ENCODE measurements at regions not wholly inside any gene's neighbourhood (a gene's known extent, or its start where the extent isn't known, plus 50 kb on each side); places are given as distances from the start of the nearest gene placed in this dataset.
A peak's percentile ranks its signal among the peaks of the same experiment; 100 is the strongest.
"Not testable (repeated sequence)": the region's sequence is repeated elsewhere in the genome, so short reads cannot be mapped to it uniquely, and the experiment has no call there.

- no peak for DNase-seq
Measured at GRCh38 chr12:96085475-96085874, 50.1 kb upstream of the LTA4H start.

GRCh38 chr12:96086190-96086589 lies 50.8 kb upstream of the LTA4H start:
- DNase-seq = not testable (repeated sequence)

DNA sequence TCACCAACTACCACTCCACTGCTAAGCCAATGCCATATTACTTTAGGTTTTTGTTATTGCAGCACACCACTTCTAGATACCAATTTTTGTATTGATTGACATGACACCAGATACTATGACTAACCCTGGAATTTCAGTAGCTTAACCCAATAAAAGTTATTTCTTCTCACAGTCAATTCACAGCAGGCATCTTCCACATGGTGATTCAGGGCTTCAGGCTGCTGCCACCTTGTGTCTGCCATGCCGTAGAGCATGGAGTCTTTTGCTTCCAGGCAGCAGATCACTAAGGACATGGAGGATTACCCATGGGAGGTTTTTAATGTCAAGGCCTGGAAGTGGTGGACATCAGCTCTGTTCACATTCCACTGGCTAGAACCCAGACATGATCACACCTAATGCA lies 56.4 kb upstream of the LTA4H start:
- DNase-seq = no peak

GRCh38 chr12:96093543-96094196 lies 58.3 kb upstream of the LTA4H start:
- DNase-seq = no peak

DNA sequence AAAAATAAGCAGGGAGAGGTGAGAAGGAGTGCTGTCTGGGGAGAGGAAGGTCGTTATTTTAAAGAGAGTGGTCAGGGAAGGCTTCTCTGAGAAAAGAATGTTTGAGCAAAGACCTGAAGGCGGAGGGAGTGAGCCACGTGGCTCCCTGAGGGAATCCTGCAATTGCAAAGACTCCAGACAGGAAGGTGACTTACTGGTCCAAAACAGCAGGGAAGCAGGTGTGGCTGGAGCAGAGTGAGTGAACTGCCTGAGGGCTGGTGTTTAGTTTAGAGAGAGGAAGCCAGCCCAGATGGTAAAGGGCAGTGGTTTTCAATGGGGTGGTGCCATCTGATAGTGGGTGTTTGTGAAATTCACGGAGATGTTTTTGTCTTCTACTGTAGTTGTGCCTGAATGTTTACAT lies 58.8 kb upstream of the LTA4H start:
- peak; percentile 56 for DNase-seq

DNA sequence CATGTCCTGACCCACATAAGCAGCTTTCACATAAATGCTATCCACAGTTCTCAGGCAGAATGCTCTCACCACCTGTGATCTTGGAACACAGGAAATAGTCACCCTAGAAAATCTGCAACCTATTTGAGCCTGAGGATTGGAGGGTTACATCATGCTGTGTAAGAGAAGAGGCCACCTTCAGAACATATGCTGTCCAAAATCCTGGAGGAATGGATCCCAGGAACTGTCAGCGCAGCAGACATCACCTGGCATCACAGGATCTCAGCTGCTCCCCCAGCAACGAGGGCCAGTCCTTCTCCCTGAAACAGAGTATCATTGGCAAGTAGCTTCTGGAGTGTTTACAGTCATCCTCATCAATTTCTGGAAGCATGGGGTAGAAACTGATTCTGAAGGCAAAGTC lies 63.2 kb upstream of the LTA4H start:
- DNase-seq = no peak

DNA sequence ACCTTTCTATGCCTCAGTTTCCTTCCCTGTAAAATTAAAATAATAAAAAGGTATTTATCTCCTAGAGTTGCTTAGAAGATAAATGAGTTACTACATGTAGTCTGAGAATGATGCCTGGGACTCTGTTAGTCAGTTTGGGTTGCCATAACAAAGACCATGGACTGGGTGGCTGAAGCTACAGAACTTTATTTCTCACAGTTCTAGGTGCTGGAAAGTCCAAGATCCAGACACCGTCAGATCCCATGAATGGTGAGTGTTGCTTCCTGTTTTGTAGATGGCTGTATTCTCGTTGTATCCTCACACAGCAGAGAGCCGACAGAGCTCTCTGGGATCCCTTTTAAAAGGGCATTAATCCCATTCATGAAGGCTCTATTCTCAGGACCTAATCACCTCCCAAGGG lies 64.0 kb upstream of the LTA4H start:
- DNase-seq = no peak

- DNase-seq = no peak
Measured at GRCh38 chr12:96099986-96100385, 64.6 kb upstream of the LTA4H start.

- no peak for DNase-seq
Measured at GRCh38 chr12:96101806-96102205, 66.4 kb upstream of the LTA4H start.

GRCh38 chr12:96103067-96103644 lies 67.8 kb upstream of the LTA4H start:
- DNase-seq = no peak

- peak; percentile 89 for DNase-seq
Measured at GRCh38 chr12:96104566-96104965, 69.2 kb upstream of the LTA4H start.

DNA sequence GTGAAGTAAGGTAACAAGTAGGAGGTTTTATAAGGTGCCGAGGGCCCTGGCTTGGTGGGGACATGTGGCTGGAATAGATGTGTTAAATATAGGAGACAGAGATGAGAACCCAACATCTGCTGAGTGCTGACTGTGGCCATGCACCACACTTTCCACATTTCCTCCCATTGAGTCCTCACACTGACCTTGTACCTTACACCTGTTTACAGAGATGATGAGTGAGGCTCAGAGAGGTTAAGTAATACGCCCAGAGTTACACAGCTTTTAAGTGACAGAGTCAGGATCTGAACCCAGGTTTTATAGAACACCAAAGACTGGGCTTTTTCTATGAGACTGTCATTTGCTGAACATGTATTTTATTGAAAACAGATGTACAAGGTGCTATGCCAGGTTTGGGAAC lies 70.8 kb upstream of the LTA4H start:
- DNase-seq = no peak

DNA sequence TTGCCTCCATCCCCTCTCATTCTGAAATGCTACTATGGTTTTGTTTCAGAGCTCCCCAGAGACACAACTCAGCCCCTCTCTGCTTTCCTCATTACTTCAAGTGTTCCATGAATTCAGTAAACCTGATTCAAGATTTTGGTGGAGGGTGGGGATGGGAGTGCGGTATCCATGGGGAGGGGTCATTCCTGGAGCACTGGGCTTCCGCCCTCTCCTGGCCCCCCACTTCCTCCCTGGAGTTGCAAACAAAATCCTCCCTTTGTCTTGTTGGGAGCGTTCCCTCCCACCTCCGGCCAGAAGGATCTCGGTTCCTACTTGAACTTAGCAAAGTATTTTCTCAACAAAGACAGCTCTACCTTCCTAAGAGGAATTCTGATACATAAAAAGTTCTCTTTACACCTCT lies 71.8 kb upstream of the LTA4H start:
- DNase-seq = no peak

GRCh38 chr12:96108321-96108720 lies 72.9 kb upstream of the LTA4H start:
- DNase-seq = no peak

- DNase-seq = not testable (repeated sequence)
Measured at GRCh38 chr12:96108941-96109340, 73.6 kb upstream of the LTA4H start.

DNA sequence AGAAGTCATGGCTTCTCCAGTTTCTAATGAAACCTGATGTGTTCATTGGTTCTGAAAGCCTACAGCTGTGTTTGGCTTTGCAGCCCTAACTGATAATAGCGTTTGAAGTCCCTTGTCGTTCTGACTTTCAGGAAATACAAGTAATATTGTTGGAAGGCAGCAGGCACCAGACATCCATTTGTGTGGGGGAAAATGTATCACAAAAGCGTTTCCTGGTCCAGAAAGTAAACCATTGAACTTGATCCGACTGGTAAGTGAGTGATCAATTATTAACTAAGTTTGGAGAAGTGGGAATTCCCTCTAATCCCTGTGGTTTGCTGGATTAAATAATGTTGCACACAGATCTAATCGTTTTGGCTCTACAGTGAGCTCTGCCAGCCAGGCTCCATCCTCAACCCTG lies 77.3 kb upstream of the LTA4H start:
- no peak for DNase-seq

- DNase-seq = no peak
Measured at GRCh38 chr12:96117460-96117859, 76.7 kb upstream of the ELK3 start.

DNA sequence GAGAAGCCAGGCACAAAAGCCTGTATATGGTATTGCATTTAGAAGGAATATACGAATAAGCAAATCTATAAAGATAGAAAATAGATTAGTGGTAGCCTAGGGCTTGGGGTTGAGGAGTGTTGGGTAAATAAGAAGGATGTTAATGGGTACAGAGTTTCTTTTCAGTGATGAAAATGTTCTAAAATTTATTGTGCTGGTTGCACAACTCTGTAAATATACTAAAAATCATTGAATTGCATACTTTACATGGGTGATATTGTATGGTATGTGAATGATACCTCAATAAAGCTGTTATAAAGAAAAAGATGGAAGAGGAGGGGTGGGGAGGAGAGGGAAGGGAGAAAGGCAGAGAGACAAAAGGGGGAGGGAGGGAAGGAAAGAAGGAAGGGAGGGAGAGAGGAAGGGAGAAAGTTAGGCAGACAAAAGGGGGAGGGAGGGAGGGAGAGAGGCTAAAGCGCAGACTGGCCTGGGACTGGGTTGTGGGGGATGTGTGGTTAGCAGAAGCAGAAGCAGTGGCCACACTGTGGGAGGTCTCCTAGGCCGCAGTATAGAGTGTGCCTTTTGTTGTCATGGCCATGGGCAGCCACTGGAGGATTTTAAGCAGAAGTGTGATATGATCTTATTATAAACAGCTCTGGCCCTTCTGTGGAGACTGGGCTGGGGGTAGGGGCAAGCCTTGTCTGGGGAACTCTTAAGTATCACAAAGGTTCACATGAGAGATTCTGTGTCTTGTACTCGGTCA lies 73.6 kb upstream of the ELK3 start:
- DNase-seq = no peak

- no peak for DNase-seq
Measured at GRCh38 chr12:96121271-96121711, 72.9 kb upstream of the ELK3 start.

GRCh38 chr12:96128292-96128691 lies 65.9 kb upstream of the ELK3 start:
- not testable (repeated sequence) for DNase-seq

DNA sequence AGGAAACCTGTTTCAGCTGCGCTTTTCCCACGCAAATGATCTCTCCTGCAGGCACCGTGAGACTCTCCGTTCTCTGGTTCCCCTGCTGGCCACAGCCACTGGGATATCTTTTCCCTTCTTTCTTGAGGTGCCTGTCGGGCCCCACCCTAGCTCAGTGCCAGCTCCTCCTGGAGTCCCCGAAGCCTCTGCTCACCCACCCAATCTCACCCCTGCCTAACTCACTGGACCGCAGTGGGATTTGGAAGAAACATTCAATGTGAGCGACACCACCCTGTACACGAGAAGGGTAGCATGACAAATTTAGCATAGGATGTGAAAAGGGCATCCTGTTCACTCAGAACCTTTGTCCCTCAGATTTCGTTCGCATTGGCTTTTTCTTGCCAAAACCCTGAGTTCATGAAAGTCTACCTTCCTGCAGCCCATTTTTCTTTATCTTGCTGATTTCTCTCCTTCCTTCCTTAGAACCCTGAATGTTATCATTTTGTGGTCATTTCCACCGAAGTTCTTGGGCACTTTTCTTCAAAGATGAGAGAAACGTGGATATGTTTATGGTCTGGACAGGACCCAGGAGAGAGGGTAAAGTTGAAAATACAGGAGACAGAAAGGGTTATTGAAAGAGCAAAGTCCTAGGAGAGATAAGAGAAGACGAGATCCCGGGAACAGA lies 63.6 kb upstream of the ELK3 start:
- no peak for DNase-seq

- DNase-seq = no peak
Measured at GRCh38 chr12:96131230-96131788, 62.9 kb upstream of the ELK3 start.

GRCh38 chr12:96132819-96133218 lies 61.4 kb upstream of the ELK3 start:
- DNase-seq = no peak

Data from NCI-H2171 treated with DMSO at 0.1 percent for 48 hours (cell line).